Spleen (tissue), 11 donors: ENCODE measurements at regions not wholly inside any gene's neighbourhood (a gene's known extent, or its start where the extent isn't known, plus 50 kb on each side); places are given as distances from the start of the nearest gene placed in this dataset.

Experiments used
- DNase-seq: peaks from one replicate; pipeline ENCODE4 v3.0.0-alpha.2; 2020
- H3K27ac ChIP-seq, 8 donors: fragments of 200-600 bp; sonication (generic) in 7 of 8; 1 replicate in 4 of 8; 2 replicates in 4 of 8; pipeline versions ENCODE4 v1.5.0 to v1.8.0; 2016 to 2021; ENCODE audit warnings: inconsistent platforms in 4 of 8, mild to moderate bottlenecking in 4 of 8, moderate library complexity in 1 of 8
- H3K27me3 ChIP-seq, 7 donors: fragments of 200-600 bp; sonication (generic) in 6 of 7; replicated peaks in 1 of 7; 1 replicate in 4 of 7; 2 replicates in 3 of 7; pipeline versions ENCODE4 v1.5.0 to v1.8.0; 2016 to 2021; ENCODE audit warnings: inconsistent platforms in 3 of 7, mild to moderate bottlenecking in 1 of 7
- H3K36me3 ChIP-seq, 6 donors: fragments of 200-600 bp; sonication (generic) in 5 of 6; 1 replicate in 4 of 6; 2 replicates in 2 of 6; pipeline versions ENCODE4 v1.5.0 to v1.8.0; 2016 to 2021; ENCODE audit warnings: inconsistent platforms in 2 of 6
- H3K4me1 ChIP-seq, 6 donors: fragments of 200-600 bp; sonication (generic) in 5 of 6; 1 replicate in 3 of 6; 2 replicates in 3 of 6; pipeline versions ENCODE4 v1.5.0 to v1.8.0; 2016 to 2021; ENCODE audit warnings: inconsistent platforms in 3 of 6
- H3K4me3 ChIP-seq, 8 donors: fragments of 200-600 bp; sonication (generic) in 7 of 8; 1 replicate in 4 of 8; 2 replicates in 4 of 8; pipeline versions ENCODE4 v1.5.0 to v1.8.0; 2016 to 2021; ENCODE audit warnings: inconsistent platforms in 4 of 8, mild to moderate bottlenecking in 4 of 8, moderate library complexity in 2 of 8
- H3K9me3 ChIP-seq, 8 donors: fragments of 200-600 bp; sonication (generic) in 7 of 8; 1 replicate in 4 of 8; 2 replicates in 4 of 8; pipeline versions ENCODE4 v1.5.0 to v1.8.0; 2016 to 2021; ENCODE audit warnings: inconsistent platforms in 4 of 8
- CTCF ChIP-seq, 11 experiments: fragments of 200-600 bp in 7 of 11; fragments of 450-650 bp in 4 of 11; sonication (generic) in 4 of 11; IDR thresholded peaks in 8 of 11; conservative IDR thresholded peaks in 3 of 11; 1 replicate in 7 of 11; 2 replicates in 4 of 11; pipeline versions ENCODE4 v1.4.0 to v1.8.0; 2016 to 2021; ENCODE audit warnings: antibody characterized with exemption in 11 of 11, inconsistent platforms in 4 of 11, mild to moderate bottlenecking in 1 of 11
- POLR2A ChIP-seq, 3 donors: fragments of 450-650 bp; IDR thresholded peaks; one replicate each; pipeline ENCODE4 v1.5.1; 2017; ENCODE audit warnings: antibody characterized with exemption in 3 of 3, mild to moderate bottlenecking in 1 of 3
- POLR2AphosphoS5 ChIP-seq, 3 donors: sonication (generic); formaldehyde crosslinking; IDR thresholded peaks; one replicate each; pipeline ENCODE4 v1.5.1; 2017; ENCODE audit warnings: antibody characterized with exemption in 3 of 3
- WGBS, 5 donors: extraction: QIAGEN DNeasy Blood & Tissue Kit in 3 of 5; methylation state at CpG; one replicate each; pipeline versions ENCODE4 v1.1.5 to v1.1.7; 2013 to 2018; 5-methylcytosine and 5-hydroxymethylcytosine counted together
- intact Hi-C: fragments of 100-400 bp; cut with DNase I; formaldehyde crosslinking; loops from one replicate; pipeline ENCODE4 v1.15.0; 2023; ENCODE audit warnings: low total_unique reads
- donor health status: healthy with polysubstance abuse.
- donor health status: DM: no; HTN: no; CAD: no; lungs with moderate emphysema.
- donor health status: DM: no; HTN: no; CAD: no.
- donor health status: Bipolar disorder and iron deficiency.
- donor health status: healthy.
- donor health status: DM: no; HTN: no; CAD: no.
- donor health status: DM: yes; HTN: yes; CAD: no.

DNA sequence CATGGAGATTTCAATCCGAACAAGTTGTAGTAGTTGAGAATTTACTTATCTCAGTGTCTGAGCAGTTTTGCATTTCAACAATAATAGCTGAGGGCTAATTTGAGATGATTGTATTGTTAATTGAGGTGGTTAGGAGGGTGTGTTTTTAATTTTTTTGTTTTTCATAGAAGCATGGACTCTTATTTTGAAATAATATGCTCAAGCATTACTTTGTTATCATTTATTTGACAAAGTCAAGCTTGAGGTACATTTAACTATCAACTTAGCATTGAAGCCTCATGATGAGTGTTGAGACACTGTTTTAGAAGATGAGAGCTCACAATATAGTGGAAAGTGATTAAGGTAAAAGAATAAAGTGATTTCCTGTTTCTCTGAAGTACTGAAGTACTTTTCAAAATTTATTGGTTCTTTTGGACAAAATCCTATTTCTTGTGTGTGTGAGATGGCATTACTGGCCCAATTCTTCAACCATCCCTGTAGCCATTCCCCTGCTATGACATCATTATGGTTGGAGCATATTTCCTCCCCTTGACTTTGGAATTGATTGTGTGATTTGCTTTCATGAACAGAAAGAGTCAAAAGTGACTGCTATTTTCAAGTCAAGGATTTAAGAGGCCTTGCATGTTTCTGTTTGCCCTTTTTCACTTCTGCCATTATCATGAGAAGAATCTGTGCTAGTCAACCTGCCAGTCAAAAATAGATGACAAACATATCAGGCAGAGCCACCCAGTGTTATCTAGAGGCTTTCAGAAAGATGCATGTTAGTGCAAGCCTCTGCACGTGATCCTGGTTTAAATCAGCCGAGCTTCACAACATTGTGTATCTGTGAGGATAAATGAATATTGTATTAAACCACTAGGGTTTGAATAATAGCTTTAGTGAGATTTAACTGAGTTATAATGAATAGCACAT, 1112.3 kb upstream of the CITED2 start:
- Histone ChIP-seq H3K4me1 (no peaks in the 10 kb centered on the region), H3K27me3 (no peaks in the 10 kb centered on the region), H3K4me3 (no peak overlapping the region), H3K36me3 (no peaks in the 10 kb centered on the region), H3K9me3 (peaks cover 0 to 10% (median 9%) of the 10 kb centered on the region in 8 donors), H3K27ac (no peak overlapping the region)
- intact Hi-C loops: no loop called here
- no peak for TF ChIP-seq POLR2A (IDR thresholded peaks at IDR 0.05)
- TF ChIP-seq CTCF (IDR thresholded peaks at IDR 0.05 in 8 of 11, conservative IDR thresholded peaks at IDR 0.05 in 3 of 11): no peak
- TF ChIP-seq POLR2AphosphoS5 (IDR thresholded peaks at IDR 0.05): no peak
- WGBS, 5 donors: 83 to 96% (median 91%) methylated on average over 3 of the region's 3 CpGs
- DNase-seq: no peak

DNA sequence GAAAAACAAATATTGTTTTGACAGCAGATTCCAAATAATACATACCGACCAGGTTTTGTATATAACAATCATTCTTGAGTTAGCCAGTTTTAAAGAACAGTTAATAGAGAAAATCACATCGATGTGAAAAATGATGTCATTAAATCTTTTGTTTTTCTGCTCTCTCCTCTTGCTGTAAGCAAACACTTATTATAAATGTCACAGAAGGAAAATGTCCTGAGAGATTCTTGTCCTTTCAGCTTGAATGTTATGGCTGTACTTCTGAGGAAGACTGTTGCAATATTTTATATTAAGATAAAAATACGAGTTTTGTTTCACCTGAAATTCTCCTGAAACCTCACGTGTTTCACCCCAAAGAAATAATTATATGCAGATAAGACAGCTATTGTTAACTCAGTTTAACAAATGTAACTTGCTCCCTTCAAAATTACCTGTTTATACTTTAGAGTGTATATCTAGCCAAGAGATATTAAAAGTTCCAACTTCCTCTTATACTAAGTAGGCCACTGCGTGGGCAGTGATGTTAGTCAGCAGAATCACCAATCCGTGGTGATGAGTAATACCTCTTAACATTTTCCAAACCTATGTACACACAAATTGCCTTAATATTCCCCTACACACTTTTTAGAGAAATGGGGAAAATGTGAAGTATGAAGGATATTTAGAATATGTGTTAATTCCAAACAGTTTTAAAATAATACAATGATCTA, 1111.4 kb upstream of the CITED2 start:
- Histone ChIP-seq H3K27ac (no peak overlapping the region), H3K27me3 (no peaks in the 10 kb centered on the region), H3K4me1 (no peaks in the 10 kb centered on the region), H3K9me3 (peaks cover 0 to 10% (median 9%) of the 10 kb centered on the region in 8 donors), H3K36me3 (no peaks in the 10 kb centered on the region), H3K4me3 (no peak overlapping the region)
- intact Hi-C loops: no loop called here
- no peak for TF ChIP-seq POLR2A (IDR thresholded peaks at IDR 0.05)
- TF ChIP-seq POLR2AphosphoS5 (IDR thresholded peaks at IDR 0.05): no peak
- no peak for TF ChIP-seq CTCF (IDR thresholded peaks at IDR 0.05 in 8 of 11, conservative IDR thresholded peaks at IDR 0.05 in 3 of 11)
- 58 to 73% (median 65%) methylated on average over 6 of the region's 6 CpGs for WGBS, 5 donors
- DNase-seq: no peak

- intact Hi-C loops: no loop called here
- H3K27ac ChIP-seq: no peak overlapping the region
- TF ChIP-seq POLR2AphosphoS5 (IDR thresholded peaks at IDR 0.05) (no peak), CTCF (IDR thresholded peaks at IDR 0.05 in 8 of 11, conservative IDR thresholded peaks at IDR 0.05 in 3 of 11) (no peak), POLR2A (IDR thresholded peaks at IDR 0.05) (no peak)
- no peaks in the 10 kb centered on the region for H3K4me1 ChIP-seq
- no peaks in the 10 kb centered on the region for H3K36me3 ChIP-seq
- 30 to 42% (median 36%) methylated on average over 2 of the region's 2 CpGs for WGBS, 5 donors
- H3K9me3 ChIP-seq: no peaks in the 10 kb centered on the region
- no peak for DNase-seq
- H3K4me3 ChIP-seq: no peak overlapping the region
- no peaks in the 10 kb centered on the region for H3K27me3 ChIP-seq
Observed at GRCh38 chr6:140480852-140481251, 1106.4 kb upstream of the CITED2 start.

GRCh38 chr6:140478631-140479030, 1104.2 kb upstream of the CITED2 start:
- H3K9me3 ChIP-seq: no peaks in the 10 kb centered on the region
- H3K36me3 ChIP-seq: no peaks in the 10 kb centered on the region
- TF ChIP-seq POLR2AphosphoS5 (IDR thresholded peaks at IDR 0.05) (no peak), CTCF (IDR thresholded peaks at IDR 0.05 in 8 of 11, conservative IDR thresholded peaks at IDR 0.05 in 3 of 11) (no peak), POLR2A (IDR thresholded peaks at IDR 0.05) (no peak)
- H3K4me3 ChIP-seq: no peak overlapping the region
- H3K4me1 ChIP-seq: no peaks in the 10 kb centered on the region
- no peak for DNase-seq
- no peaks in the 10 kb centered on the region for H3K27me3 ChIP-seq
- intact Hi-C loops: no loop called here
- no peak overlapping the region for H3K27ac ChIP-seq
- 78 to 96% (median 85%) methylated on average over 3 of the region's 3 CpGs for WGBS, 5 donors
